Type B pancreatic cell (in vitro differentiated cells): ENCODE measurements at regions not wholly inside any gene's neighbourhood (a gene's known extent, or its start where the extent isn't known, plus 50 kb on each side); places are given as distances from the start of the nearest gene placed in this dataset.

ENCODE experiments used
- DNase-seq: peaks from one replicate; pipeline ENCODE4 v3.0.0; 2021; ENCODE audit warnings: mixed read lengths; ENCODE audit not compliant: unreplicated experiment; ENCODE audit errors: extremely low spot score
- H3K27ac Mint-ChIP-seq: 2 replicates; pipeline ENCODE4 v1.8.0; 2021; ENCODE audit warnings: mild to moderate bottlenecking, mixed read lengths
- H3K27me3 Mint-ChIP-seq: 2 replicates; pipeline ENCODE4 v1.8.0; 2021; ENCODE audit warnings: mixed read lengths
- H3K36me3 Mint-ChIP-seq: 2 replicates; pipeline ENCODE4 v1.8.0; 2021; ENCODE audit warnings: mixed read lengths
- H3K4me1 Mint-ChIP-seq: one replicate; pipeline ENCODE4 v1.8.0; 2021; ENCODE audit warnings: mixed read lengths; ENCODE audit not compliant: unreplicated experiment
- H3K4me3 Mint-ChIP-seq: 2 replicates; pipeline ENCODE4 v1.8.0; 2021; ENCODE audit warnings: mild to moderate bottlenecking, mixed read lengths
- H3K9me3 Mint-ChIP-seq: 2 replicates; pipeline ENCODE4 v1.8.0; 2021; ENCODE audit warnings: mixed read lengths
- TF ChIP-seq, protein P1 (sequence below): fragments of 200-600 bp; sonication (generic); conservative IDR thresholded peaks from 2 replicates; pipeline ENCODE4 v1.5.0; 2021; ENCODE audit warnings: antibody characterized with exemption, mild to moderate bottlenecking

DNA sequence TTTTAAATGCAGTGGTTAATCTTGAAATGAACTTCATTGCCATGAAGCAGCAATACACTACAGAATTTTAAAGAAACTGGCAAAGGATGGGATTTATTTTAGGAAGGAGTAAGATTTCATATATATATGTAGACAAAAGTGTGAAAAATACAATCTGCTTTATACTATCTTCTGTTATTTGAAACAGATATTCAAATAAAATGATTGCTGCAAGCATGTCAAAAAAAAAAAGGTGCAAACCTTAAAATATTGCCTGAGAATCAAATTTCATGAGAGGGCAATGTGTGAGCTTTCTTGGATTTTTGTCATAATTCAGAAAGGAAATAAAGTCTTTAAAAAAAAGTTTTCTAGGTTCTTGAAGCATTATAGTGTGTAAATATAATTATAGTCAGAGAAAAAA lies 705.0 kb upstream of the CDH10 start:
- no peaks in the 10 kb centered on the region for H3K4me1 Mint-ChIP-seq
- DNase-seq: no peak
- TF ChIP-seq, protein P1, sequence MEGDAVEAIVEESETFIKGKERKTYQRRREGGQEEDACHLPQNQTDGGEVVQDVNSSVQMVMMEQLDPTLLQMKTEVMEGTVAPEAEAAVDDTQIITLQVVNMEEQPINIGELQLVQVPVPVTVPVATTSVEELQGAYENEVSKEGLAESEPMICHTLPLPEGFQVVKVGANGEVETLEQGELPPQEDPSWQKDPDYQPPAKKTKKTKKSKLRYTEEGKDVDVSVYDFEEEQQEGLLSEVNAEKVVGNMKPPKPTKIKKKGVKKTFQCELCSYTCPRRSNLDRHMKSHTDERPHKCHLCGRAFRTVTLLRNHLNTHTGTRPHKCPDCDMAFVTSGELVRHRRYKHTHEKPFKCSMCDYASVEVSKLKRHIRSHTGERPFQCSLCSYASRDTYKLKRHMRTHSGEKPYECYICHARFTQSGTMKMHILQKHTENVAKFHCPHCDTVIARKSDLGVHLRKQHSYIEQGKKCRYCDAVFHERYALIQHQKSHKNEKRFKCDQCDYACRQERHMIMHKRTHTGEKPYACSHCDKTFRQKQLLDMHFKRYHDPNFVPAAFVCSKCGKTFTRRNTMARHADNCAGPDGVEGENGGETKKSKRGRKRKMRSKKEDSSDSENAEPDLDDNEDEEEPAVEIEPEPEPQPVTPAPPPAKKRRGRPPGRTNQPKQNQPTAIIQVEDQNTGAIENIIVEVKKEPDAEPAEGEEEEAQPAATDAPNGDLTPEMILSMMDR: no peak
- H3K27me3 Mint-ChIP-seq: no peaks in the 10 kb centered on the region
- no peak overlapping the region for H3K4me3 Mint-ChIP-seq
- H3K9me3 Mint-ChIP-seq: no peaks in the 10 kb centered on the region
- H3K27ac Mint-ChIP-seq: no peak overlapping the region
- no peaks in the 10 kb centered on the region for H3K36me3 Mint-ChIP-seq

DNA sequence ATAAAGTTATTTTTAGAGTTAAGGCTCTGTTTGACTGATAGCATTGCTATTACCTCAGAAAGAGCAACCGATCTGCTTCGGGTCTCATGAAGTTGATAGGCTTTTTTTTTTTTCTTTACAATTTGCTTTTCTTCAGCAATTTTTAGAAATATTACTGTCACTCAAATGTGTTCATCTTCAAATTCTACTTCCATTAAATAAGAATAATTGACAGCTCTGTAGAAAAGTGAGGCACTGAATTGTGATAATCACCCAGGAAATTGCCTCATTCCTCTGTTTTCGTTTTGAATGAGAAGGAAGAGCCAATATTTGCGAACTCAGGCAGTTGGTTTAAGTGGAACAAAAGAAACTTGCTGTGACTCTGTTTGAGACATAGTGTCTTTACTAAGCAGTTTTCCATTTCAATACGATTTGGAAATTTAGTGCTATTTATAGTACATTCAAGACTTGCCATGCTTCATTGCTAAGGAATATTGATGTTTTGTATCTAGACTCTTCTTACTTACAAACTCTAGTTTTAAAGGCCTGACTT lies 700.5 kb upstream of the CDH10 start:
- no peaks in the 10 kb centered on the region for H3K4me1 Mint-ChIP-seq
- H3K9me3 Mint-ChIP-seq: no peaks in the 10 kb centered on the region
- no peak overlapping the region for H3K27ac Mint-ChIP-seq
- no peaks in the 10 kb centered on the region for H3K36me3 Mint-ChIP-seq
- no peak for DNase-seq
- no peaks in the 10 kb centered on the region for H3K27me3 Mint-ChIP-seq
- TF ChIP-seq, protein P1: no peak
- H3K4me3 Mint-ChIP-seq: no peak overlapping the region

DNA sequence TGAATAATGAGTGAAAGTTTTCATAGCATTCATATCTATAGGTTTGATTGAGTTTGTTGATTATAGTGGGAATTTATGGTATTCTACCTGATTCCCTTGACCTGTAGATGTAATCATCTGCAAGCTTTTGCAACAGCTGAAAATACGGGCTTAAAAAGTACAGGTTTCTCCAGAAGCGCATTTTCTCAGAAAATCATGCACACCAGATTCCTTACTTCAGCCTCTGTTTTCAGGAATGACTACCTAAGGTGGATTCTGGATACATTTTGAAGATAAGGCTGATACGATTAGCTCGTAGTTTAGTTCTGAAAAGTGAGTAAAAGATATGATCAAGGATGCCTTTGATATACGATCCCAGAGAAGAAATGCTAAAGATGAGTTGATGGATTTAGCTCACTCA lies 694.8 kb upstream of the CDH10 start:
- Mint-ChIP-seq H3K36me3 (no peaks in the 10 kb centered on the region), H3K27ac (no peak overlapping the region), H3K27me3 (no peaks in the 10 kb centered on the region), H3K9me3 (no peaks in the 10 kb centered on the region), H3K4me3 (no peak overlapping the region), H3K4me1 (no peaks in the 10 kb centered on the region)
- no peak for DNase-seq
- TF ChIP-seq, protein P1: no peak

DNA sequence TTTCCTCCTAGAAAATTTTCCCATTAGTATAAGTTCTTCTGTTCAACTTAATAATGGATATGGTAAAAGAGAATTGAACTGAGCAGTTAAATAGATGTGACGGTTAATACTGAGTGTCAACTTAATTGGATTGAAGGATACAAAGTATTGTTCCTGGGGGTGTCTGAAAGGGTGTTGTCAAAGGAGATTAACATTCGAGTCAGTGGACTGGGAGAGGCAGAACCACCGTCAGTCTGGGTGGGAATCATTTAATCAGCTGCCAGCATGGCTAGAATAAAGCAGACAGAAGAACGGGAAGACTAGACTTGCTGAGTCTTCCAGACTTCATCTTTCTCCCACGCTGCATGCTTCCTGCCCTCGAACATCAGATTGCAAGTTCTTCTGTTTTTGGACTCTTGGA lies 689.6 kb upstream of the CDH10 start:
- no peak overlapping the region for H3K4me3 Mint-ChIP-seq
- no peak for DNase-seq
- no peaks in the 10 kb centered on the region for H3K27me3 Mint-ChIP-seq
- TF ChIP-seq, protein P1: no peak
- no peaks in the 10 kb centered on the region for H3K4me1 Mint-ChIP-seq
- H3K36me3 Mint-ChIP-seq: no peaks in the 10 kb centered on the region
- no peak overlapping the region for H3K27ac Mint-ChIP-seq
- no peaks in the 10 kb centered on the region for H3K9me3 Mint-ChIP-seq

DNA sequence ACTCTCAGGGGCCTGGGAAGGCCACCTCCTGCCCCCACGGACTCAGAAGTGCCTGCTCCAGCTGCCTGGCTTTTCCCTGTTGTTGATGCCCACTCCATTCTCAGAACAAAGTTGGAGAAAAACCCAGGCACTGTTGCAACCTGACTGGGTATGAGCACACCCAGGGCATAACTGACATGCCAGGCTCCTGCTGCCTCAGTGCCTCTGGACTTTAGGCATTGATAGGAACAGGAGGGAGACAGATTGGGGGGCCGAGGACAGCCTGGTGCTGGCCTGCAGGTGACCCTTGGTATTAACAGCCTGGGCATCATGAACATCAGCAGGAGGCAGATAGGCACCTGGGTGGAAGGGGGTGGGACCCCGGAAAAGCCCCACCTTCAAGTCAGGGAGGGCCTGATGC lies 685.9 kb upstream of the CDH10 start:
- Mint-ChIP-seq H3K4me1 (no peaks in the 10 kb centered on the region), H3K27me3 (no peaks in the 10 kb centered on the region), H3K9me3 (no peaks in the 10 kb centered on the region), H3K36me3 (no peaks in the 10 kb centered on the region), H3K27ac (no peak overlapping the region), H3K4me3 (no peak overlapping the region)
- DNase-seq: no peak
- TF ChIP-seq, protein P1: no peak

DNA sequence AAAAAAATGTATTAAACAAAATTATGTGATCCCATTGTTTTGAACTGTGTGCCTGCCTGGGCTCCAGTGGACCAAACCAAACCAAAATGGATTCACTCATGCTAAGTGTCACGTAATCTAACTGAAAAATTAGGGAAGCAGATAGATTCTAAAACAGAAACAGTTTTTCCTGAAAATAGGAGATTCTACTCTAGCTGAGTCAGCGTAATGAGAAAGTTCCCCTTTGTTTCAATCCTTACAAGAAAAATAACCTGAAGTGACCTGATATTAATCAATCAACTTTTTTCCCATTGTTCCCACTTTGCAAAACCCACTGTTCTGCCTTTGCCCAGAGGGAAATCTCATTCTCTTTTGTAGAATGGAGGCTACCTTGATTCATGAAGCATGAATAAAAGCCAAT lies 682.4 kb upstream of the CDH10 start:
- Mint-ChIP-seq H3K4me3 (no peak overlapping the region), H3K36me3 (no peaks in the 10 kb centered on the region), H3K27me3 (no peaks in the 10 kb centered on the region), H3K27ac (no peak overlapping the region), H3K9me3 (no peaks in the 10 kb centered on the region), H3K4me1 (no peaks in the 10 kb centered on the region)
- TF ChIP-seq, protein P1: no peak
- DNase-seq: no peak
